Endothelial cell (in vitro differentiated cells): ENCODE measurements at regions not wholly inside any gene's neighbourhood (a gene's known extent, or its start where the extent isn't known, plus 50 kb on each side); places are given as distances from the start of the nearest gene placed in this dataset.
"Not testable (repeated sequence)": the region's sequence is repeated elsewhere in the genome, so short reads cannot be mapped to it uniquely, and the experiment has no call there.

Experiments
- DNase-seq: peaks from one replicate; pipeline ENCODE4 v3.0.0; 2021; ENCODE audit warnings: low spot score
- H3K27ac Mint-ChIP-seq: one replicate; pipeline ENCODE4 v1.8.0; 2021; ENCODE audit warnings: mixed read lengths, inconsistent platforms; ENCODE audit not compliant: unreplicated experiment
- H3K27me3 Mint-ChIP-seq: one replicate; pipeline ENCODE4 v1.8.0; 2021; ENCODE audit warnings: mild to moderate bottlenecking, moderate library complexity, mixed read lengths, inconsistent platforms; ENCODE audit not compliant: unreplicated experiment
- H3K36me3 Mint-ChIP-seq: one replicate; pipeline ENCODE4 v1.8.0; 2021; ENCODE audit warnings: mild to moderate bottlenecking, low read depth, mixed read lengths, inconsistent platforms; ENCODE audit not compliant: unreplicated experiment
- H3K4me1 Mint-ChIP-seq: one replicate; pipeline ENCODE4 v1.8.0; 2021; ENCODE audit warnings: mild to moderate bottlenecking, mixed read lengths, inconsistent platforms; ENCODE audit not compliant: unreplicated experiment
- H3K4me3 Mint-ChIP-seq: one replicate; pipeline ENCODE4 v1.8.0; 2021; ENCODE audit warnings: mild to moderate bottlenecking, mixed read lengths, inconsistent platforms; ENCODE audit not compliant: unreplicated experiment
- H3K9me3 Mint-ChIP-seq: one replicate; pipeline ENCODE4 v1.8.0; 2021; ENCODE audit warnings: mixed read lengths, inconsistent platforms; ENCODE audit not compliant: unreplicated experiment
- TF ChIP-seq, protein P1 (sequence below): fragments of 200-600 bp; sonication (generic); IDR thresholded peaks from one replicate; pipeline ENCODE4 v1.5.0; 2021; ENCODE audit warnings: antibody characterized with exemption; ENCODE audit not compliant: unreplicated experiment

GRCh38 chr1:69082312-69082711, 485.4 kb upstream of the LRRC7 start:
- no peaks in the 10 kb centered on the region for H3K4me1 Mint-ChIP-seq
- DNase-seq: no peak
- no peak overlapping the region for H3K27ac Mint-ChIP-seq
- H3K36me3 Mint-ChIP-seq: no peaks in the 10 kb centered on the region
- H3K4me3 Mint-ChIP-seq: no peak overlapping the region
- no peaks in the 10 kb centered on the region for H3K9me3 Mint-ChIP-seq
- H3K27me3 Mint-ChIP-seq: peaks cover 2% of the 10 kb centered on the region
- TF ChIP-seq, protein P1, sequence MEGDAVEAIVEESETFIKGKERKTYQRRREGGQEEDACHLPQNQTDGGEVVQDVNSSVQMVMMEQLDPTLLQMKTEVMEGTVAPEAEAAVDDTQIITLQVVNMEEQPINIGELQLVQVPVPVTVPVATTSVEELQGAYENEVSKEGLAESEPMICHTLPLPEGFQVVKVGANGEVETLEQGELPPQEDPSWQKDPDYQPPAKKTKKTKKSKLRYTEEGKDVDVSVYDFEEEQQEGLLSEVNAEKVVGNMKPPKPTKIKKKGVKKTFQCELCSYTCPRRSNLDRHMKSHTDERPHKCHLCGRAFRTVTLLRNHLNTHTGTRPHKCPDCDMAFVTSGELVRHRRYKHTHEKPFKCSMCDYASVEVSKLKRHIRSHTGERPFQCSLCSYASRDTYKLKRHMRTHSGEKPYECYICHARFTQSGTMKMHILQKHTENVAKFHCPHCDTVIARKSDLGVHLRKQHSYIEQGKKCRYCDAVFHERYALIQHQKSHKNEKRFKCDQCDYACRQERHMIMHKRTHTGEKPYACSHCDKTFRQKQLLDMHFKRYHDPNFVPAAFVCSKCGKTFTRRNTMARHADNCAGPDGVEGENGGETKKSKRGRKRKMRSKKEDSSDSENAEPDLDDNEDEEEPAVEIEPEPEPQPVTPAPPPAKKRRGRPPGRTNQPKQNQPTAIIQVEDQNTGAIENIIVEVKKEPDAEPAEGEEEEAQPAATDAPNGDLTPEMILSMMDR: no peak

- Mint-ChIP-seq H3K27me3 (peaks cover 3% of the 10 kb centered on the region), H3K4me3 (no peak overlapping the region), H3K36me3 (no peaks in the 10 kb centered on the region), H3K27ac (no peak overlapping the region), H3K9me3 (no peaks in the 10 kb centered on the region), H3K4me1 (no peaks in the 10 kb centered on the region)
- TF ChIP-seq, protein P1: no peak
- no peak for DNase-seq
These were observed 481.6 kb upstream of the LRRC7 start for GRCh38 chr1:69086148-69086547.

- H3K4me3 Mint-ChIP-seq: no peak overlapping the region
- no peak for DNase-seq
- peaks cover 3% of the 10 kb centered on the region for H3K27me3 Mint-ChIP-seq
- no peak overlapping the region for H3K27ac Mint-ChIP-seq
- TF ChIP-seq, protein P1: no peak
- no peaks in the 10 kb centered on the region for H3K4me1 Mint-ChIP-seq
- H3K9me3 Mint-ChIP-seq: no peaks in the 10 kb centered on the region
- H3K36me3 Mint-ChIP-seq: no peaks in the 10 kb centered on the region
These were observed 479.2 kb upstream of the LRRC7 start for GRCh38 chr1:69088571-69088970.

- TF ChIP-seq, protein P1: no peak
- Mint-ChIP-seq H3K27me3 (peaks cover 2% of the 10 kb centered on the region), H3K9me3 (no peaks in the 10 kb centered on the region), H3K4me3 (no peak overlapping the region), H3K27ac (no peak overlapping the region), H3K4me1 (no peaks in the 10 kb centered on the region), H3K36me3 (no peaks in the 10 kb centered on the region)
- no peak for DNase-seq
These were observed 477.6 kb upstream of the LRRC7 start for GRCh38 chr1:69090170-69090569.

DNA sequence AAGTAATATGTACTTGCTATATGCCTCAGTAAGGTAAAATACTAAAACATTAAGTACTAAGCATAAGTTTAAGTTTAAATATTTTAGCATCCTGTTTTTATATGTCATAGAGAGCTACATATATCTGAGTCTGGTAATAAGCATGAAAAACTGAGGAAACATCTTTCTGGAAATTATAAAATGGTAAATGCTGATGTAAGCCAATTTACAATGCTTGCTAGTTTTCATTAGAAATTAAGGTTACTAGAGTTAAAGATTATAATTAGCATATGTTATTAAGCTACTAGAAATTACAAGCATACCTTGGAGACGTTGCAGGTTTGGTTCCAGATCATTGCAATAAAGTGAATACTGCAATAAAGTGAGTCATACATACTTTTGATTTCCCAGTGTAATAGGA, 477.0 kb upstream of the LRRC7 start:
- TF ChIP-seq, protein P1: no peak
- Mint-ChIP-seq H3K27me3 (peaks cover 2% of the 10 kb centered on the region), H3K9me3 (no peaks in the 10 kb centered on the region), H3K27ac (no peak overlapping the region), H3K36me3 (no peaks in the 10 kb centered on the region), H3K4me1 (no peaks in the 10 kb centered on the region), H3K4me3 (no peak overlapping the region)
- no peak for DNase-seq

DNA sequence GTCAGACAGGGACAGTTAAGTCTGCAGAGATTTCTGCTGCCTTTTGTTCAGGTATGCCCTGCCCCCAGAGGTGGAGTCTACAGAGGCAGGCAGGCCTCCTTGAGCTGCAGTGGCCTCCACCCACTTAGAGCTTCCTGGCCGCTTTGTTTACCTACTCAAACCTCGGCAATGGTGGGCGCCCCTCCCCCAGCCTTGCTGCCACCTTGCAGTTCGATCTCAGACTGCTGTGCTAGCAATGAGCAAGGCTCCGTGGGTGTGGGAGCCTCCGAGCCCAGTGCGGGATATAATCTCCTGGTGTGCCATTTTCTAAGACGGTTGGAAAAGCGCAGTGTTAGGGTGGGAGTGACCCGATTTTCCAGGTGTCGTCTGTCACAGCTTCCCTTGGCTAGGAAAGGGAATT, 465.7 kb upstream of the LRRC7 start:
- H3K27me3 Mint-ChIP-seq, DNase-seq, H3K9me3 Mint-ChIP-seq, H3K27ac Mint-ChIP-seq, H3K4me3 Mint-ChIP-seq, H3K36me3 Mint-ChIP-seq, H3K4me1 Mint-ChIP-seq: not testable (repeated sequence)
